AG04449 (cell line): ENCODE measurements at regions not wholly inside any gene's neighbourhood (a gene's known extent, or its start where the extent isn't known, plus 50 kb on each side); places are given as distances from the start of the nearest gene placed in this dataset.

Experiments used
- CTCF ChIA-PET: fragments of 350-600 bp; formaldehyde crosslinking; extraction: SDS; loops from one replicate; lab custom pipeline; 2021; ENCODE audit warnings: antibody characterized with exemption; lab: Yijun Ruan, JAX
- POLR2A ChIA-PET: fragments of 400-600, 350-600 bp; formaldehyde crosslinking; extraction: SDS; loops from one replicate; lab custom pipeline; 2020; ENCODE audit warnings: antibody characterized with exemption, inconsistent platforms; lab: Yijun Ruan, JAX
- DNase-seq: peaks from one replicate; pipeline ENCODE4 v3.0.0-alpha.2; 2010; ENCODE audit warnings: low read depth, low spot score
- H3K4me3 ChIP-seq: 2 replicates; pipeline ENCODE4 v1.5.1; 2011; ENCODE audit warnings: low read depth, mild to moderate bottlenecking, control low read depth, low read length
- TF ChIP-seq, protein P1 (sequence below): IDR thresholded peaks from one replicate; pipeline ENCODE4 v1.5.1; 2011; ENCODE audit warnings: mild to moderate bottlenecking, moderate library complexity, low read length, control low read depth, inconsistent platforms; ENCODE audit not compliant: insufficient read depth; ENCODE audit errors: missing control alignments

GRCh38 chr5:111930905-111931461 is 174.0 kb upstream of the NREP start:
- CTCF ChIA-PET, result interaction anchor here (1.2 to 2.6 kb wide), 5 partner anchors 19 to 399 kb away, joined by 3 to 9 read pairs (median 5); no protein-coding TSS in a partner anchor
- no peak overlapping the region for H3K4me3 ChIP-seq
- POLR2A ChIA-PET, result interaction anchor here (0.6 to 2.5 kb wide), 8 partner anchors 8 to 215 kb away, joined by 3 to 15 read pairs (median 5); no protein-coding TSS in a partner anchor
- TF ChIP-seq, protein P1, sequence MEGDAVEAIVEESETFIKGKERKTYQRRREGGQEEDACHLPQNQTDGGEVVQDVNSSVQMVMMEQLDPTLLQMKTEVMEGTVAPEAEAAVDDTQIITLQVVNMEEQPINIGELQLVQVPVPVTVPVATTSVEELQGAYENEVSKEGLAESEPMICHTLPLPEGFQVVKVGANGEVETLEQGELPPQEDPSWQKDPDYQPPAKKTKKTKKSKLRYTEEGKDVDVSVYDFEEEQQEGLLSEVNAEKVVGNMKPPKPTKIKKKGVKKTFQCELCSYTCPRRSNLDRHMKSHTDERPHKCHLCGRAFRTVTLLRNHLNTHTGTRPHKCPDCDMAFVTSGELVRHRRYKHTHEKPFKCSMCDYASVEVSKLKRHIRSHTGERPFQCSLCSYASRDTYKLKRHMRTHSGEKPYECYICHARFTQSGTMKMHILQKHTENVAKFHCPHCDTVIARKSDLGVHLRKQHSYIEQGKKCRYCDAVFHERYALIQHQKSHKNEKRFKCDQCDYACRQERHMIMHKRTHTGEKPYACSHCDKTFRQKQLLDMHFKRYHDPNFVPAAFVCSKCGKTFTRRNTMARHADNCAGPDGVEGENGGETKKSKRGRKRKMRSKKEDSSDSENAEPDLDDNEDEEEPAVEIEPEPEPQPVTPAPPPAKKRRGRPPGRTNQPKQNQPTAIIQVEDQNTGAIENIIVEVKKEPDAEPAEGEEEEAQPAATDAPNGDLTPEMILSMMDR, result no peak
- no peak for DNase-seq

DNA sequence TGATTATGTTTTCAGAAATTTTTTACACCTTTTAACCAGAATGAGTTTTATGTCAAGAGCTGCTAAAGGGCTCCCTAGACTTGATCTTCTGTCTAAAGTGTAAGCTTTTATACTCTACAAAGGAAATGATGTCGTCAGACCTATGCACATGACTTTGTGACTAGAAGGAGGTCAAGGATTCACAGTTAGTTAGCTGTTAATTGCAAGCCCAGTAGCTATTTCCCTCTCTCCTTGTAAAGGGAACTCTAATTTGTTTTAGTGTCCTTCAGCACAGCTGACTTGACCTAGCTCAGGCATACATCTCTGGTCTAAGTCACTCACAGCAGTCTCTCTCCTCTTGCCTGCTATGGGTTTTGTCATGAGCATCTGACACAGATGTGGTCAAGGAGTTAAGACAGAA is 173.5 kb upstream of the NREP start:
- DNase-seq, result no peak
- CTCF ChIA-PET, result interaction anchor here (1.2 to 2.6 kb wide), 5 partner anchors 19 to 399 kb away, joined by 3 to 9 read pairs (median 5); no protein-coding TSS in a partner anchor
- POLR2A ChIA-PET, result interaction anchor here (0.6 to 2.5 kb wide), 11 partner anchors 9 to 380 kb away, joined by 3 to 17 read pairs (median 3); partner anchors contain the start of gene NREP
- H3K4me3 ChIP-seq, result no peak overlapping the region
- TF ChIP-seq, protein P1, result no peak

DNA sequence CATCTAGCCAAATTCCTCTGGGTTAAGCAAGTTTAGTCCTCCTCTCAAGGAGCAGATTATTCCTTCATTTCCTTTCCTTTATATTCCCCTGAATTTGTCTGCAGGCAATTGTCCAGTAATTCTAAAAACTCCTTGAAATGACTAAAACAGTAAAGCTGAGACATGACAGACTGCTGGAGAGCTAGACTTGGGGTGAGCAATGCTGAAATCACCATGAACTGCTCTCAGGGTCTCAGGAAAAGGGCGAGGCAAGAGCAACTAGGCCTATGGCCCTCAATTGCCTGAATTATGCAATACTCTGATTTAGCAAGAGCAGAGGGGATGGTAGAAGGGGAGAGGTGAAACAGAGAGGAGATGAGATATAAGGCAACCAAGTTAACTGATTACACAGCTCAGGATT is 172.9 kb upstream of the NREP start:
- TF ChIP-seq, protein P1, result no peak
- DNase-seq, result no peak

DNA sequence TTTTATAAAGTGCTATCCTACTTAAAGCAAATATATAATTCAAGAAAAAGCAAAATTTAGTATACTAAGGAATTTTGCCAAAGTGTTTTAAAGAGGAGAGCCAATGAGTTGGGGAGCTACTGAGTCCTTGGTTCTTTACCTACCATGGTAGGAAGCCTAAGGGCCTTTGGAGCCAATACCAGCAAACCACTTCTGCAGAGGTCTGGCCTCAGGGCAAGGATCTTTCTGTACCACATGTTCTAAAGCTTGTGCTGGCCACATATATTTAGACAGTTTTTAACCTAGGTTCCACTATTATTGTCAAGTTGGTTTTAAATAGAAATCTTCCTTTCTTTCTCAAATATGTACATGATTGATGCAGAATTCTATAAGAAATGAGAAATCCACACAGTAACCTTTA is 172.3 kb upstream of the NREP start:
- DNase-seq, result no peak
- no peak overlapping the region for H3K4me3 ChIP-seq
- TF ChIP-seq, protein P1, result no peak
- CTCF ChIA-PET, result interaction anchor here (0.7 to 2.6 kb wide), 6 partner anchors 9 to 397 kb away, joined by 3 to 9 read pairs (median 5); no protein-coding TSS in a partner anchor
- POLR2A ChIA-PET, result interaction anchor here (0.8 to 2.5 kb wide), 7 partner anchors 19 to 379 kb away, joined by 3 to 17 read pairs (median 3); partner anchors contain the start of gene NREP

More for the DNA sequence above, 172.9 kb upstream of the NREP start:
- no peak overlapping the region for H3K4me3 ChIP-seq
- ChIA-PET POLR2A (interaction anchor here (0.8 to 2.5 kb wide), 9 partner anchors 10 to 379 kb away, joined by 3 to 17 read pairs (median 3); partner anchors contain the start of gene NREP), CTCF (interaction anchor here (0.8 to 2.6 kb wide), 7 partner anchors 8 to 398 kb away, joined by 3 to 9 read pairs (median 5); no protein-coding TSS in a partner anchor)

- no peak overlapping the region for H3K4me3 ChIP-seq
- ChIA-PET POLR2A (interaction anchor here (1.3 to 1.9 kb wide), 2 partner anchors 171 to 184 kb away, joined by 3 to 17 read pairs; partner anchors contain the start of gene NREP), CTCF (interaction anchor here (0.7 to 2.6 kb wide), 4 partner anchors 10 to 41 kb away, joined by 3 to 9 read pairs (median 4); no protein-coding TSS in a partner anchor)
- TF ChIP-seq, protein P1, result no peak
- DNase-seq, result no peak
Measured at GRCh38 chr5:111928511-111928910, 171.5 kb upstream of the NREP start.

DNA sequence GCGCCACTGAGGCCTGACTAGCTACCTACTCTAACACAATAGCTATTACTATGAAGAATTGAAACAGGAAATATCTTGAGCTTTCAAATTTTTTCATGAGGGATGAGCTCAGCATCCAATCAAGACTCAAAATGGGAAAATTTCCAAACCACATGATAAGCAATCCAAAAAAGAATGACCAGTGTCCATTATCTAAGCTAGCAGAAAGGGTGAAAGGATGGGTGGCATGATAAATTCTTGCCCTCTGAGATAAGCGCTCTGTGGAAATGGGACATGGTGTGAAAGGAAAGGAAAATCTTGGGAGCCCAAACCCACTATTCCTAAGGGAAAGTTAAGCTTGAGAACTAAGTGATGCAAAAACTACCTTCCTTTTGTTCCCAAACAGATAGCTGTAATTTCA is 170.2 kb upstream of the NREP start:
- ChIA-PET POLR2A (no interaction called here), CTCF (no interaction called here)
- TF ChIP-seq, protein P1, result no peak
- H3K4me3 ChIP-seq, result no peak overlapping the region
- DNase-seq, result no peak
